Thyroid gland (tissue), 4 donors: ENCODE measurements at regions not wholly inside any gene's neighbourhood (a gene's known extent, or its start where the extent isn't known, plus 50 kb on each side); places are given as distances from the start of the nearest gene placed in this dataset.

Source experiments
- DNase-seq, 2 donors: peaks; one replicate each; pipeline ENCODE4 v3.0.0-alpha.2; 2019
- H3K27ac ChIP-seq, 3 donors: fragments of 200-600 bp; sonication (generic); 1 replicate in 2 of 3; 2 replicates in 1 of 3; pipeline ENCODE4 v1.5.1; 2016 to 2019; ENCODE audit warnings: mild to moderate bottlenecking in 1 of 3, moderate library complexity in 1 of 3
- H3K27me3 ChIP-seq: fragments of 200-600 bp; sonication (generic); one replicate; pipeline ENCODE4 v1.5.1; 2019
- H3K36me3 ChIP-seq, 2 donors: fragments of 200-600 bp; sonication (generic); one replicate each; pipeline ENCODE4 v1.5.1; 2016 to 2019
- H3K4me1 ChIP-seq, 2 donors: fragments of 200-600 bp; sonication (generic); one replicate each; pipeline ENCODE4 v1.5.1; 2017 to 2019
- H3K4me3 ChIP-seq, 3 donors: fragments of 200-600 bp; sonication (generic); replicated peaks in 1 of 3; 1 replicate in 2 of 3; 2 replicates in 1 of 3; pipeline ENCODE4 v1.5.1; 2016; ENCODE audit warnings: mild to moderate bottlenecking in 1 of 3
- H3K9me3 ChIP-seq: fragments of 200-600 bp; sonication (generic); one replicate; pipeline ENCODE4 v1.5.1; 2017
- POLR2A ChIP-seq, 2 donors: fragments of 450-650 bp; IDR thresholded peaks; one replicate each; pipeline ENCODE4 v1.6.1; 2017; ENCODE audit warnings: antibody characterized with exemption in 2 of 2, mild to moderate bottlenecking in 2 of 2, moderate library complexity in 1 of 2
- WGBS, 2 donors: methylation state at CpG; one replicate each; pipeline ENCODE4 v1.1.5; 2017; 5-methylcytosine and 5-hydroxymethylcytosine counted together
- intact Hi-C: fragments of 100-400 bp; cut with DNase I; formaldehyde crosslinking; loops from one replicate; pipeline ENCODE4 v1.15.1; 2023
- TF ChIP-seq, protein P1 (sequence below), 6 experiments: fragments of 200-600 bp in 3 of 6; fragments of 450-650 bp in 3 of 6; sonication (generic) in 3 of 6; IDR thresholded peaks; one replicate each; pipeline ENCODE4 v1.5.1; 2016 to 2019; ENCODE audit warnings: antibody characterized with exemption in 6 of 6, mild to moderate bottlenecking in 2 of 6, inconsistent platforms in 1 of 6, moderate library complexity in 1 of 6

DNA sequence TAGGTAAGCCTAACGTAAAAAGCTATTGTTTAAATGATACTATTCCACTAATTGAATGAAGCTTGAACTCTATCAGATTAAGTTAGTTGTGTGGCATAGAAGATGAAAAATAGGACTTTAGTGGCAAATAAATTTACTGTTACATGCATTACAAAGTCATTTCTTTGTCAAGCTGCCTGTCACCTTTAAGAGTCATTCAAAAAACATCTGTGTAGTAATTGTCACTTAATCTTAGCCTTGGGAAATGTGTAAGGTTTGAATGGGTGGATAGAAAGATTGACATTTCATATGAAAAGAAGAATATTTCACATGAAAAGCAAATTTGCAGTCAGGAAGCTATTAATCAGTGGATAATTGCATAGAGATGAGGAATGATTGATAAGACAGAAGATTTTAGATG, 473.5 kb downstream of the DNAH5 start:
- no peak for DNase-seq
- intact Hi-C loops, result no loop called here
- H3K4me3 ChIP-seq, result no peak overlapping the region
- H3K36me3 ChIP-seq, result no peaks in the 10 kb centered on the region
- WGBS, 2 donors, result 76 to 82% methylated on average over 1 of the region's 1 CpG
- H3K9me3 ChIP-seq, result no peaks in the 10 kb centered on the region
- TF ChIP-seq POLR2A (IDR thresholded peaks at IDR 0.05), result no peak
- TF ChIP-seq, protein P1, sequence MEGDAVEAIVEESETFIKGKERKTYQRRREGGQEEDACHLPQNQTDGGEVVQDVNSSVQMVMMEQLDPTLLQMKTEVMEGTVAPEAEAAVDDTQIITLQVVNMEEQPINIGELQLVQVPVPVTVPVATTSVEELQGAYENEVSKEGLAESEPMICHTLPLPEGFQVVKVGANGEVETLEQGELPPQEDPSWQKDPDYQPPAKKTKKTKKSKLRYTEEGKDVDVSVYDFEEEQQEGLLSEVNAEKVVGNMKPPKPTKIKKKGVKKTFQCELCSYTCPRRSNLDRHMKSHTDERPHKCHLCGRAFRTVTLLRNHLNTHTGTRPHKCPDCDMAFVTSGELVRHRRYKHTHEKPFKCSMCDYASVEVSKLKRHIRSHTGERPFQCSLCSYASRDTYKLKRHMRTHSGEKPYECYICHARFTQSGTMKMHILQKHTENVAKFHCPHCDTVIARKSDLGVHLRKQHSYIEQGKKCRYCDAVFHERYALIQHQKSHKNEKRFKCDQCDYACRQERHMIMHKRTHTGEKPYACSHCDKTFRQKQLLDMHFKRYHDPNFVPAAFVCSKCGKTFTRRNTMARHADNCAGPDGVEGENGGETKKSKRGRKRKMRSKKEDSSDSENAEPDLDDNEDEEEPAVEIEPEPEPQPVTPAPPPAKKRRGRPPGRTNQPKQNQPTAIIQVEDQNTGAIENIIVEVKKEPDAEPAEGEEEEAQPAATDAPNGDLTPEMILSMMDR (IDR thresholded peaks at IDR 0.05), result no peak
- H3K4me1 ChIP-seq, result no peaks in the 10 kb centered on the region
- H3K27me3 ChIP-seq, result no peaks in the 10 kb centered on the region
- no peak overlapping the region for H3K27ac ChIP-seq

DNA sequence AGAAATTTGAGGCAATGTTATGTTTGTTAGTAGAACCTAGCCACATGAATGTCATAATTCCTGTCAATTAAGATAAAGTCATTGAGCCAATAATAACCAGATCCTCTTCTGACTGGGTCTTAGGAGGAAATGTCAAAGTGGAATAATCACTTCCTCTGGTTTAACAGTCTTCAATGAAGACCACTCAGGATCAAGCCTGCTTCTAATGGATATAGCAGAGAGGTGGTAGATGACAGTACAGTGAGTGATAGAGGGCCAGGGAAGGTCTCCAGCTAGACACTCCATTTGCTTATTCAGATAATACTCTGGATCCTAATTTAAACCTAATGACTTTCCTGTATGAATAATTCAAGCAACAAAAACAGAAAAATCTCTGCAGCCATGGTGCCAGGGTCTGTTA, 474.2 kb downstream of the DNAH5 start:
- intact Hi-C loops, result no loop called here
- DNase-seq, result no peak

DNA sequence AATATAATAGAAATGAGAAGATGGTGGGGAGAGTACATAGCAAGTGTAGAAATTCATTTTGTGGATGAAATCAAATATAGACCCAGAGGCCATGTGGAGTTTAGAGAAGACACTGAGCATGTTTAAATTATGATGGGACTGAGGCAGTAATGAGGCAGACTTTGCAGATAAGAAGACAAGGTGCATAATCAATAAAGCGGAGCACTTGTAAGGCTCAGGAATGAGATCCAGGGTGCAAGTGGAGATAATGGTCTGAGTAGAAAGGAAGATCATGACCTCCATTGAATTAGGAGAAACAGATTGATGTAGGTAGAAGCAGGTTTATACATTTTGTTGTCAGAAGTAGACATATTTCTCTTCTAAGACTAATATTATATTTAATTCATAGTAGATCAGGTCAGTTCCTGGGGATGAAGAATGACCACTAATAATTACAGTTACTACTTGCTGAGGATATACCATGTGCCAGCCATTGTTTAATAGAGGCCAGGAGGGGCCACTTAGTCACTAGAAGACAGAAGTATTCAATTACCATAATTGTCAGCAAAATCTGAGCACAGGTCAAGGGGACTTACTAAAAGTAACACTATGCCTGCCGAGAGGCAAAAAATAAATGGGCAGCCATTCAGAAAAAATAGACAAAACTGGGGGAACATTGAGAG, 479.8 kb downstream of the DNAH5 start:
- DNase-seq, result no peak
- intact Hi-C loops, result no loop called here
- 69 to 77% methylated on average over 2 of the region's 2 CpGs for WGBS, 2 donors
- Histone ChIP-seq H3K27me3 (no peaks in the 10 kb centered on the region), H3K9me3 (no peaks in the 10 kb centered on the region), H3K4me3 (no peak overlapping the region), H3K27ac (no peak overlapping the region), H3K36me3 (no peaks in the 10 kb centered on the region), H3K4me1 (no peaks in the 10 kb centered on the region)
- no peak for TF ChIP-seq POLR2A (IDR thresholded peaks at IDR 0.05)
- TF ChIP-seq, protein P1 (IDR thresholded peaks at IDR 0.05), result no peak

More for the DNA sequence above, 474.2 kb downstream of the DNAH5 start:
- no peaks in the 10 kb centered on the region for H3K36me3 ChIP-seq
- H3K9me3 ChIP-seq, result no peaks in the 10 kb centered on the region
- no peak overlapping the region for H3K27ac ChIP-seq
- no peak overlapping the region for H3K4me3 ChIP-seq
- TF ChIP-seq, protein P1 (IDR thresholded peaks at IDR 0.05), result no peak
- no peak for TF ChIP-seq POLR2A (IDR thresholded peaks at IDR 0.05)
- no peaks in the 10 kb centered on the region for H3K27me3 ChIP-seq
- no peaks in the 10 kb centered on the region for H3K4me1 ChIP-seq

DNA sequence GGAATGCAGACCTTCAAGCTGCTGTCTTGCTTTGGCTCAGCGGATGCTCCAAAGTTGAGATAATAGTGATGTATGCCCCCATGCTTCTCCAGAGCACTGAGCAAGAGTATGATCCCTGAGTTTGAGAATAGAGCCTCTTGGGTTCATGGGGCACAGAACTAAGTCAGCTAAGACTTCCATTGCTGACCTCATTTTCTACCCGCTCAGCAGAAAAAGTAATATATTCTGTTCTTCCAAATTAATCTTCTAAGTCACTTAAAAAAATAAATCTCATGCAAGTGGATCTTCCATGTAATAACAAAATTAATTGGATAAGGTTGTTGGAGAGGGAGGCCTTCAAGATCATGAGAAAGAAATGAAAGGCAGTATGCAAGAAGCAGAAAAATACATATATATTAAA, 483.9 kb downstream of the DNAH5 start:
- TF ChIP-seq POLR2A (IDR thresholded peaks at IDR 0.05), result no peak
- TF ChIP-seq, protein P1 (IDR thresholded peaks at IDR 0.05), result no peak
- WGBS, 2 donors, result 97 to 99% methylated on average over 2 of the region's 2 CpGs
- no peaks in the 10 kb centered on the region for H3K9me3 ChIP-seq
- no peaks in the 10 kb centered on the region for H3K4me1 ChIP-seq
- intact Hi-C loops, result no loop called here
- H3K4me3 ChIP-seq, result no peak overlapping the region
- H3K36me3 ChIP-seq, result no peaks in the 10 kb centered on the region
- no peak overlapping the region for H3K27ac ChIP-seq
- no peak for DNase-seq
- H3K27me3 ChIP-seq, result no peaks in the 10 kb centered on the region

- Histone ChIP-seq H3K4me3 (no peak overlapping the region), H3K4me1 (no peaks in the 10 kb centered on the region), H3K27me3 (no peaks in the 10 kb centered on the region), H3K27ac (no peak overlapping the region), H3K9me3 (no peaks in the 10 kb centered on the region), H3K36me3 (no peaks in the 10 kb centered on the region)
- DNase-seq, result no peak
- 85 to 86% methylated on average over 6 of the region's 6 CpGs for WGBS, 2 donors
- intact Hi-C loops, result no loop called here
- no peak for TF ChIP-seq POLR2A (IDR thresholded peaks at IDR 0.05)
- TF ChIP-seq, protein P1 (IDR thresholded peaks at IDR 0.05), result no peak
These were observed 490.4 kb downstream of the DNAH5 start for GRCh38 chr5:13454050-13454449.
